SK-N-SH (cell line): ENCODE measurements at regions not wholly inside any gene's neighbourhood (a gene's known extent, or its start where the extent isn't known, plus 50 kb on each side); places are given as distances from the start of the nearest gene placed in this dataset.

ENCODE experiments used
- CTCF ChIA-PET: fragments of 300-600, 350-600 bp; formaldehyde crosslinking; extraction: SDS; loops from one replicate; lab custom pipeline; 2021; lab: Yijun Ruan, JAX
- POLR2A ChIA-PET: fragments of 350-600 bp; sonication (Branson Sonifier 250); formaldehyde crosslinking; extraction: SDS; loops from one replicate; lab custom pipeline; 2020; ENCODE audit warnings: antibody characterized with exemption, inconsistent platforms; lab: Yijun Ruan, JAX
- DNase-seq: peaks from one replicate; pipeline ENCODE4 v3.0.0; 2012
- H2AFZ ChIP-seq: fragments of 200-600 bp; sonication (generic); 2 replicates; pipeline ENCODE4 v1.8.1; 2016; ENCODE audit warnings: antibody characterized with exemption, mild to moderate bottlenecking, low read depth
- H3F3A ChIP-seq: fragments of 200-600 bp; sonication (generic); replicated peaks from 2 replicates; pipeline ENCODE3; 2016; ENCODE audit warnings: antibody characterized with exemption, mild to moderate bottlenecking; ENCODE audit not compliant: insufficient read depth
- H3K27ac ChIP-seq, 2 experiments: fragments of 200-500 bp in 1 of 2; fragments of 200-600 bp in 1 of 2; sonication (Bioruptor generic) in 1 of 2; sonication (generic), shearing (Covaris generic) in 1 of 2; 2 replicates each; pipeline versions ENCODE4 v1.5.1 to v1.6.1; 2014 to 2016; ENCODE audit warnings: low read depth in 2 of 2, inconsistent platforms in 1 of 2, low read length in 1 of 2, mild to moderate bottlenecking in 1 of 2, mixed read lengths in 1 of 2
- H3K27me3 ChIP-seq: fragments of 200-600 bp; sonication (generic), shearing (Covaris generic); 2 replicates; pipeline ENCODE4 v1.6.1; 2016; ENCODE audit warnings: mixed run types; ENCODE audit not compliant: insufficient read depth
- H3K36me3 ChIP-seq, 2 experiments: fragments of 200-500 bp in 1 of 2; fragments of 200-600 bp in 1 of 2; sonication (Bioruptor generic) in 1 of 2; sonication (generic) in 1 of 2; replicated peaks in 1 of 2; 2 replicates each; pipeline versions ENCODE3 to v1.5.1; 2014 to 2016; ENCODE audit warnings: low read length in 1 of 2, mild to moderate bottlenecking in 1 of 2; ENCODE audit not compliant: insufficient read depth in 2 of 2, control insufficient read depth in 1 of 2
- H3K4me1 ChIP-seq, 2 experiments: fragments of 200-500 bp in 1 of 2; fragments of 200-600 bp in 1 of 2; sonication (Bioruptor generic) in 1 of 2; sonication (generic), shearing (Covaris generic) in 1 of 2; 2 replicates each; pipeline versions ENCODE4 v1.5.1 to v1.6.1; 2014 to 2016; ENCODE audit warnings: low read depth in 1 of 2, low read length in 1 of 2, mixed run types in 1 of 2; ENCODE audit not compliant: insufficient read depth in 2 of 2, control insufficient read depth in 1 of 2
- H3K4me2 ChIP-seq: fragments of 200-600 bp; sonication (generic), shearing (Covaris generic); 2 replicates; pipeline ENCODE4 v1.6.1; 2017; ENCODE audit warnings: mixed run types
- H3K4me3 ChIP-seq, 2 experiments: fragments of 200-500 bp in 1 of 2; fragments of 200-600 bp in 1 of 2; sonication (Bioruptor generic) in 1 of 2; sonication (generic), shearing (Covaris generic) in 1 of 2; 2 replicates each; pipeline versions ENCODE4 v1.5.1 to v1.8.1; 2014 to 2016; ENCODE audit warnings: low read depth in 2 of 2, inconsistent platforms in 1 of 2, low read length in 1 of 2, mild to moderate bottlenecking in 1 of 2, mixed read lengths in 1 of 2, moderate library complexity in 1 of 2
- H3K79me2 ChIP-seq: fragments of 200-600 bp; sonication (generic); 2 replicates; pipeline ENCODE4 v1.8.1; 2017; ENCODE audit warnings: mild to moderate bottlenecking; ENCODE audit not compliant: insufficient read depth
- H3K9ac ChIP-seq: fragments of 200-600 bp; sonication (generic); 2 replicates; pipeline ENCODE4 v1.6.1; 2017; ENCODE audit warnings: mixed run types
- H3K9me2 ChIP-seq: fragments of 200-600 bp; sonication (generic); 2 replicates; pipeline ENCODE4 v1.6.1; 2017; ENCODE audit warnings: mixed run types
- H3K9me3 ChIP-seq: fragments of 200-600 bp; sonication (generic); 2 replicates; pipeline ENCODE4 v1.6.1; 2017; ENCODE audit warnings: mixed run types, mild to moderate bottlenecking, moderate library complexity
- H4K20me1 ChIP-seq: fragments of 200-600 bp; sonication (generic); 2 replicates; pipeline ENCODE4 v1.6.1; 2017; ENCODE audit warnings: mild to moderate bottlenecking, mixed run types; ENCODE audit not compliant: insufficient read depth
- CHD2 ChIP-seq: fragments of 150-350 bp; IDR thresholded peaks from 2 replicates; pipeline ENCODE4 v1.6.1; 2018; ENCODE audit warnings: low read length; ENCODE audit not compliant: partially characterized antibody
- ELF1 ChIP-seq: IDR thresholded peaks from 2 replicates; pipeline ENCODE4 v1.4.0; 2012
- EZH2phosphoT487 ChIP-seq: fragments of 200-600 bp; sonication (generic); IDR thresholded peaks from 2 replicates; pipeline ENCODE4 v1.6.1; 2017; ENCODE audit warnings: low read depth, mixed run types, mild to moderate bottlenecking, antibody characterized with exemption, moderate library complexity, borderline replicate concordance
- FOXJ3 ChIP-seq: sonication (generic); formaldehyde crosslinking; IDR thresholded peaks from 2 replicates; pipeline ENCODE4 v1.5.1; 2020; ENCODE audit warnings: mild to moderate bottlenecking, missing genetic modification reagents
- FOXM1 ChIP-seq: IDR thresholded peaks from 2 replicates; pipeline ENCODE4 v1.4.0; 2012; ENCODE audit warnings: low read depth, mild to moderate bottlenecking
- GABPA ChIP-seq: IDR thresholded peaks from 2 replicates; pipeline ENCODE4 v1.4.0; 2012; ENCODE audit warnings: low read depth, mild to moderate bottlenecking
- JUND ChIP-seq: IDR thresholded peaks from 2 replicates; pipeline ENCODE4 v1.4.0; 2012
- MEF2A ChIP-seq: IDR thresholded peaks from 2 replicates; pipeline ENCODE4 v1.4.0; 2012; ENCODE audit warnings: low read depth, borderline replicate concordance
- MXI1 ChIP-seq: IDR thresholded peaks from 2 replicates; pipeline ENCODE4 v1.6.1; 2012; ENCODE audit warnings: mild to moderate bottlenecking, low read depth, low read length, improper control_type of control experiment
- NFIC ChIP-seq: IDR thresholded peaks from 2 replicates; pipeline ENCODE4 v1.4.0; 2012; ENCODE audit warnings: borderline replicate concordance
- POLR2AphosphoS5 ChIP-seq: IDR thresholded peaks from 2 replicates; pipeline ENCODE4 v1.6.1; 2012; ENCODE audit warnings: low read depth, low read length
- RAD21 ChIP-seq: IDR thresholded peaks from 2 replicates; pipeline ENCODE4 v1.6.1; 2012; ENCODE audit warnings: mild to moderate bottlenecking, low read length
- RCOR1 ChIP-seq: fragments of 150-350 bp; IDR thresholded peaks from 2 replicates; pipeline ENCODE4 v1.6.1; 2017; ENCODE audit warnings: antibody characterized with exemption, low read length
- RFX5 ChIP-seq: IDR thresholded peaks from 2 replicates; pipeline ENCODE4 v1.6.1; 2012; ENCODE audit warnings: mild to moderate bottlenecking, improper control_type of control experiment, low read length
- RXRA ChIP-seq: IDR thresholded peaks from 2 replicates; pipeline ENCODE4 v1.4.0; 2012; ENCODE audit warnings: low read depth, mild to moderate bottlenecking, borderline replicate concordance
- SMC3 ChIP-seq: IDR thresholded peaks from 2 replicates; pipeline ENCODE4 v1.6.1; 2012; ENCODE audit warnings: low read depth, low read length, improper control_type of control experiment
- TAF1 ChIP-seq: IDR thresholded peaks from 2 replicates; pipeline ENCODE4 v1.6.1; 2012; ENCODE audit warnings: low read depth, mild to moderate bottlenecking, low read length, moderate library complexity, borderline replicate concordance
- WGBS: methylation state at CpG from one replicate; pipeline ENCODE4 v1.1.6; 2017; ENCODE audit warnings: low lambda C conversion rate; 5-methylcytosine and 5-hydroxymethylcytosine counted together
- TF ChIP-seq, protein P1 (sequence below): fragments of 200-600 bp; sonication (generic); IDR thresholded peaks from 2 replicates; pipeline ENCODE4 v1.6.1; 2017; ENCODE audit warnings: antibody characterized with exemption, mild to moderate bottlenecking, moderate library complexity
- TF ChIP-seq, protein P2 (sequence below): IDR thresholded peaks from 2 replicates; pipeline ENCODE4; 2012
- TF ChIP-seq, protein P3 (sequence below): IDR thresholded peaks from 2 replicates; pipeline ENCODE4 v1.4.0; 2012; ENCODE audit warnings: low read depth

DNA sequence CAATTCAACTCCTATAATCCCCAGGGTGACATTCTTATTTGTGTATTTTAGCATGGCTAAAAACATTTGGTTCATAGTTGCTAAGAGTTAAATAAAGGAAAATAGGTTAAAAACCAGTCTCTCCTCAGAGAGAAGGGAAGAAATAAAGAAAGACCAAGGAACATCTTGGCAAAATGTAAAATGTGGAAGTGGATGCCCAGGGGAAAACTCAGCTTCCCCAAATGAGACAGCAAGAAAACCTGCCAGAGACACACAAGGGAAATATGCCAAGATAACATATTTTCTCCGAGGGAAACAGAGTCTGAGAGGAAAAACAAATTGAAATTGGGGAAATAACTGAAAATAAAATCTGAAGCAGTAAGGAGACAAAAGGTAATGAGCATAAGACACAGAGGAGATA lies 1569.3 kb downstream of the PCDH18 start:
- Histone ChIP-seq H3K27ac (no peak overlapping the region), H3K4me2 (no peak overlapping the region), H3K27me3 (no peaks in the 10 kb centered on the region), H3K9me2 (no peaks in the 10 kb centered on the region; the same call in 1 of the 2 replicates), H4K20me1 (no peaks in the 10 kb centered on the region), H3K4me3 (no peak overlapping the region), H3K79me2 (no peaks in the 10 kb centered on the region), H3K9ac (no peak overlapping the region), H3F3A (no peaks in the 10 kb centered on the region), H3K4me1 (no peaks in the 10 kb centered on the region), H2AFZ (no peak overlapping the region), H3K9me3 (no peaks in the 10 kb centered on the region), H3K36me3 (no peaks in the 10 kb centered on the region)
- WGBS = 2% methylated on average over 1 of the region's 1 CpG
- no peak for DNase-seq
- ChIA-PET CTCF (no interaction called here), POLR2A (no interaction called here)
- TF ChIP-seq SMC3 (no peak), FOXJ3 (CRISPR knock-in tag) (no peak), NFIC (no peak), TAF1 (no peak), MXI1 (no peak), FOXM1 (no peak), EZH2phosphoT487 (no peak), RFX5 (no peak), ELF1 (no peak), RAD21 (no peak), RXRA (no peak), GABPA (no peak), MEF2A (no peak), CHD2 (no peak), POLR2AphosphoS5 (no peak), JUND (no peak), RCOR1 (no peak)
- TF ChIP-seq, protein P1, sequence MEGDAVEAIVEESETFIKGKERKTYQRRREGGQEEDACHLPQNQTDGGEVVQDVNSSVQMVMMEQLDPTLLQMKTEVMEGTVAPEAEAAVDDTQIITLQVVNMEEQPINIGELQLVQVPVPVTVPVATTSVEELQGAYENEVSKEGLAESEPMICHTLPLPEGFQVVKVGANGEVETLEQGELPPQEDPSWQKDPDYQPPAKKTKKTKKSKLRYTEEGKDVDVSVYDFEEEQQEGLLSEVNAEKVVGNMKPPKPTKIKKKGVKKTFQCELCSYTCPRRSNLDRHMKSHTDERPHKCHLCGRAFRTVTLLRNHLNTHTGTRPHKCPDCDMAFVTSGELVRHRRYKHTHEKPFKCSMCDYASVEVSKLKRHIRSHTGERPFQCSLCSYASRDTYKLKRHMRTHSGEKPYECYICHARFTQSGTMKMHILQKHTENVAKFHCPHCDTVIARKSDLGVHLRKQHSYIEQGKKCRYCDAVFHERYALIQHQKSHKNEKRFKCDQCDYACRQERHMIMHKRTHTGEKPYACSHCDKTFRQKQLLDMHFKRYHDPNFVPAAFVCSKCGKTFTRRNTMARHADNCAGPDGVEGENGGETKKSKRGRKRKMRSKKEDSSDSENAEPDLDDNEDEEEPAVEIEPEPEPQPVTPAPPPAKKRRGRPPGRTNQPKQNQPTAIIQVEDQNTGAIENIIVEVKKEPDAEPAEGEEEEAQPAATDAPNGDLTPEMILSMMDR = no peak
- TF ChIP-seq, protein P2, sequence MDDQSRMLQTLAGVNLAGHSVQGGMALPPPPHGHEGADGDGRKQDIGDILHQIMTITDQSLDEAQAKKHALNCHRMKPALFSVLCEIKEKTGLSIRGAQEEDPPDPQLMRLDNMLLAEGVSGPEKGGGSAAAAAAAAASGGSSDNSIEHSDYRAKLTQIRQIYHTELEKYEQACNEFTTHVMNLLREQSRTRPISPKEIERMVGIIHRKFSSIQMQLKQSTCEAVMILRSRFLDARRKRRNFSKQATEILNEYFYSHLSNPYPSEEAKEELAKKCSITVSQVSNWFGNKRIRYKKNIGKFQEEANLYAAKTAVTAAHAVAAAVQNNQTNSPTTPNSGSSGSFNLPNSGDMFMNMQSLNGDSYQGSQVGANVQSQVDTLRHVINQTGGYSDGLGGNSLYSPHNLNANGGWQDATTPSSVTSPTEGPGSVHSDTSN = no peak
- TF ChIP-seq, protein P3, sequence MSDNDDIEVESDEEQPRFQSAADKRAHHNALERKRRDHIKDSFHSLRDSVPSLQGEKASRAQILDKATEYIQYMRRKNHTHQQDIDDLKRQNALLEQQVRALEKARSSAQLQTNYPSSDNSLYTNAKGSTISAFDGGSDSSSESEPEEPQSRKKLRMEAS = no peak
